ENCODE measurements at regions not wholly inside any gene's neighbourhood (a gene's known extent, or its start where the extent isn't known, plus 50 kb on each side); places are given as distances from the start of the nearest gene placed in this dataset.

GRCh38 chr14:58864751-58865513 lies 227.2 kb downstream of the DACT1 start:
- Mint-ChIP-seq H3K27me3 (ENCODE audit: low read depth) (no peaks in the 10 kb centered on the region), H3K27ac (no peak overlapping the region), H3K4me3 (ENCODE audit: low read depth) (no peak overlapping the region), H3K4me1 (ENCODE audit: low read depth) (no peaks in the 10 kb centered on the region), H3K9me3 (no peaks in the 10 kb centered on the region), H3K36me3 (ENCODE audit: low read depth) (no peaks in the 10 kb centered on the region)
- intact Hi-C loops (cut with micrococcal nuclease): no loop called here
- DNase-seq (ENCODE audit: low spot score): no peak

GRCh38 chr14:58865514-58866281 lies 227.9 kb downstream of the DACT1 start:
- no peak overlapping the region for H3K4me3 Mint-ChIP-seq (ENCODE audit: low read depth)
- H3K36me3 Mint-ChIP-seq (ENCODE audit: low read depth): no peaks in the 10 kb centered on the region
- intact Hi-C loops (cut with micrococcal nuclease): no loop called here
- DNase-seq (ENCODE audit: low spot score): no peak
- H3K4me1 Mint-ChIP-seq (ENCODE audit: low read depth): no peaks in the 10 kb centered on the region
- no peaks in the 10 kb centered on the region for H3K27me3 Mint-ChIP-seq (ENCODE audit: low read depth)
- H3K9me3 Mint-ChIP-seq: no peaks in the 10 kb centered on the region
- no peak overlapping the region for H3K27ac Mint-ChIP-seq

GRCh38 chr14:58866391-58866790 lies 228.6 kb downstream of the DACT1 start:
- Mint-ChIP-seq H3K4me1 (ENCODE audit: low read depth) (no peaks in the 10 kb centered on the region), H3K4me3 (ENCODE audit: low read depth) (no peak overlapping the region), H3K9me3 (no peaks in the 10 kb centered on the region), H3K27me3 (ENCODE audit: low read depth) (no peaks in the 10 kb centered on the region), H3K27ac (no peak overlapping the region), H3K36me3 (ENCODE audit: low read depth) (no peaks in the 10 kb centered on the region)
- intact Hi-C loops (cut with micrococcal nuclease): no loop called here
- DNase-seq (ENCODE audit: low spot score): no peak

- no peaks in the 10 kb centered on the region for H3K9me3 Mint-ChIP-seq
- H3K27ac Mint-ChIP-seq: no peak overlapping the region
- no peak overlapping the region for H3K4me3 Mint-ChIP-seq (ENCODE audit: low read depth)
- H3K27me3 Mint-ChIP-seq (ENCODE audit: low read depth): no peaks in the 10 kb centered on the region
- intact Hi-C loops (cut with micrococcal nuclease): no loop called here
- no peak for DNase-seq (ENCODE audit: low spot score)
- H3K36me3 Mint-ChIP-seq (ENCODE audit: low read depth): no peaks in the 10 kb centered on the region
- H3K4me1 Mint-ChIP-seq (ENCODE audit: low read depth): no peaks in the 10 kb centered on the region
Measured at GRCh38 chr14:58870961-58871360, 233.2 kb downstream of the DACT1 start.

GRCh38 chr14:58871573-58871972 lies 233.8 kb downstream of the DACT1 start:
- intact Hi-C loops (cut with micrococcal nuclease): no loop called here
- H3K4me1 Mint-ChIP-seq (ENCODE audit: low read depth): no peaks in the 10 kb centered on the region
- no peak overlapping the region for H3K27ac Mint-ChIP-seq
- no peak overlapping the region for H3K4me3 Mint-ChIP-seq (ENCODE audit: low read depth)
- DNase-seq (ENCODE audit: low spot score): no peak
- H3K36me3 Mint-ChIP-seq (ENCODE audit: low read depth): no peaks in the 10 kb centered on the region
- H3K9me3 Mint-ChIP-seq: no peaks in the 10 kb centered on the region
- H3K27me3 Mint-ChIP-seq (ENCODE audit: low read depth): no peaks in the 10 kb centered on the region

GRCh38 chr14:58872061-58872460 lies 234.3 kb downstream of the DACT1 start:
- Mint-ChIP-seq H3K27me3 (ENCODE audit: low read depth) (no peaks in the 10 kb centered on the region), H3K27ac (no peak overlapping the region)
- intact Hi-C loops (cut with micrococcal nuclease): no loop called here

GRCh38 chr14:58873228-58873953 lies 235.6 kb downstream of the DACT1 start:
- intact Hi-C loops (cut with micrococcal nuclease): no loop called here
- Mint-ChIP-seq H3K9me3 (no peaks in the 10 kb centered on the region), H3K36me3 (ENCODE audit: low read depth) (no peaks in the 10 kb centered on the region), H3K4me1 (ENCODE audit: low read depth) (no peaks in the 10 kb centered on the region), H3K27ac (no peak overlapping the region), H3K4me3 (ENCODE audit: low read depth) (no peak overlapping the region), H3K27me3 (ENCODE audit: low read depth) (no peaks in the 10 kb centered on the region)
- no peak for DNase-seq (ENCODE audit: low spot score)

More at GRCh38 chr14:58872061-58872460, 234.3 kb downstream of the DACT1 start:
- H3K9me3 Mint-ChIP-seq: no peaks in the 10 kb centered on the region
- DNase-seq (ENCODE audit: low spot score): no peak
- H3K4me3 Mint-ChIP-seq (ENCODE audit: low read depth): no peak overlapping the region
- H3K4me1 Mint-ChIP-seq (ENCODE audit: low read depth): no peaks in the 10 kb centered on the region
- H3K36me3 Mint-ChIP-seq (ENCODE audit: low read depth): no peaks in the 10 kb centered on the region

- Mint-ChIP-seq H3K4me3 (ENCODE audit: low read depth) (no peak overlapping the region), H3K27ac (no peak overlapping the region), H3K9me3 (no peaks in the 10 kb centered on the region), H3K36me3 (ENCODE audit: low read depth) (no peaks in the 10 kb centered on the region), H3K27me3 (ENCODE audit: low read depth) (peaks cover under 1% of the 10 kb centered on the region), H3K4me1 (ENCODE audit: low read depth) (no peaks in the 10 kb centered on the region)
- intact Hi-C loops (cut with micrococcal nuclease): no loop called here
- DNase-seq (ENCODE audit: low spot score): no peak
Measured at GRCh38 chr14:58875613-58876012, 237.9 kb downstream of the DACT1 start.

GRCh38 chr14:58876608-58877007 lies 238.8 kb downstream of the DACT1 start:
- Mint-ChIP-seq H3K27ac (no peak overlapping the region), H3K4me1 (ENCODE audit: low read depth) (no peaks in the 10 kb centered on the region), H3K27me3 (ENCODE audit: low read depth) (peaks cover 4% of the 10 kb centered on the region), H3K9me3 (no peaks in the 10 kb centered on the region), H3K4me3 (ENCODE audit: low read depth) (no peak overlapping the region), H3K36me3 (ENCODE audit: low read depth) (no peaks in the 10 kb centered on the region)
- intact Hi-C loops (cut with micrococcal nuclease): no loop called here
- no peak for DNase-seq (ENCODE audit: low spot score)

- H3K4me1 Mint-ChIP-seq (ENCODE audit: low read depth): no peaks in the 10 kb centered on the region
- no peak overlapping the region for H3K4me3 Mint-ChIP-seq (ENCODE audit: low read depth)
- intact Hi-C loops (cut with micrococcal nuclease): no loop called here
- no peak for DNase-seq (ENCODE audit: low spot score)
- no peaks in the 10 kb centered on the region for H3K9me3 Mint-ChIP-seq
- no peak overlapping the region for H3K27ac Mint-ChIP-seq
- no peaks in the 10 kb centered on the region for H3K36me3 Mint-ChIP-seq (ENCODE audit: low read depth)
- peaks cover 4% of the 10 kb centered on the region for H3K27me3 Mint-ChIP-seq (ENCODE audit: low read depth)
Measured at GRCh38 chr14:58878439-58879139, 240.8 kb downstream of the DACT1 start.

GRCh38 chr14:58881433-58881832 lies 243.7 kb downstream of the DACT1 start:
- peaks cover 4% of the 10 kb centered on the region for H3K27me3 Mint-ChIP-seq (ENCODE audit: low read depth)
- no peaks in the 10 kb centered on the region for H3K4me1 Mint-ChIP-seq (ENCODE audit: low read depth)
- no peaks in the 10 kb centered on the region for H3K9me3 Mint-ChIP-seq
- H3K27ac Mint-ChIP-seq: no peak overlapping the region
- H3K36me3 Mint-ChIP-seq (ENCODE audit: low read depth): no peaks in the 10 kb centered on the region
- no peak overlapping the region for H3K4me3 Mint-ChIP-seq (ENCODE audit: low read depth)
- intact Hi-C loops (cut with micrococcal nuclease): no loop called here
- DNase-seq (ENCODE audit: low spot score): no peak

- H3K4me3 Mint-ChIP-seq (ENCODE audit: low read depth): no peak overlapping the region
- no peaks in the 10 kb centered on the region for H3K36me3 Mint-ChIP-seq (ENCODE audit: low read depth)
- no peak overlapping the region for H3K27ac Mint-ChIP-seq
- DNase-seq (ENCODE audit: low spot score): no peak
- H3K9me3 Mint-ChIP-seq: no peaks in the 10 kb centered on the region
- intact Hi-C loops (cut with micrococcal nuclease): no loop called here
- H3K4me1 Mint-ChIP-seq (ENCODE audit: low read depth): no peaks in the 10 kb centered on the region
- peaks cover 8% of the 10 kb centered on the region for H3K27me3 Mint-ChIP-seq (ENCODE audit: low read depth)
Measured at GRCh38 chr14:58882577-58883018, 244.8 kb downstream of the DACT1 start.
